ENCODE measurements at regions not wholly inside any gene's neighbourhood (a gene's known extent, or its start where the extent isn't known, plus 50 kb on each side); places are given as distances from the start of the nearest gene placed in this dataset.

GRCh38 chr7:140229591-140230515 lies 53.1 kb upstream of the KDM7A start (continued):
- TF ChIP-seq TCF7 (IDR thresholded peaks at IDR 0.05; ENCODE audit: low read depth) (peak; percentile 100), IRX3 (CRISPR knock-in tag; IDR thresholded peaks at IDR 0.05; ENCODE audit: borderline replicate concordance, low read depth) (0 out of 2 replicates have a peak, but pooled peaks have one; percentile 47), PATZ1 (CRISPR knock-in tag; IDR thresholded peaks at IDR 0.05) (peak; percentile 96), ZBTB39 (CRISPR knock-in tag; IDR thresholded peaks at IDR 0.05) (peak; percentile 84; the same call in 1 of the 2 replicates), ZHX1 (CRISPR knock-in tag; IDR thresholded peaks at IDR 0.05; ENCODE audit: low read depth) (peak; percentile 91), ZKSCAN1 (IDR thresholded peaks at IDR 0.05; ENCODE audit: low read length) (0 out of 2 replicates have a peak, but pooled peaks have one; percentile 34), CBX1 (IDR thresholded peaks at IDR 0.05; ENCODE audit: low read depth) (peak; percentile 38), ZBTB2 (CRISPR knock-in tag; IDR thresholded peaks at IDR 0.05; ENCODE audit: low read depth) (peak; percentile 69), ELF3 (CRISPR knock-in tag; IDR thresholded peaks at IDR 0.05) (peak; percentile 99), MAF1 (CRISPR knock-in tag; IDR thresholded peaks at IDR 0.05; ENCODE audit: borderline replicate concordance) (no peak), ZNF768 (CRISPR knock-in tag; IDR thresholded peaks at IDR 0.05) (peak; percentile 55), ZNF563 (CRISPR knock-in tag; IDR thresholded peaks at IDR 0.05) (peak; percentile 82), ATF7 (IDR thresholded peaks at IDR 0.05) (no peak), ATF7 (CRISPR knock-in tag; IDR thresholded peaks at IDR 0.05) (peak; percentile 73; the same call in 1 of the 2 replicates), RBFOX2 (IDR thresholded peaks at IDR 0.05; ENCODE audit: low read depth, low read length) (peak; percentile 75; the same call in 1 of the 2 replicates), IKZF5 (CRISPR knock-in tag; IDR thresholded peaks at IDR 0.05) (peak; percentile 99)

All from HepG2 (cell line).